Ishikawa (cell line): ENCODE measurements at regions not wholly inside any gene's neighbourhood (a gene's known extent, or its start where the extent isn't known, plus 50 kb on each side); places are given as distances from the start of the nearest gene placed in this dataset.

Source experiments
- CEBPB ChIP-seq: IDR thresholded peaks from 2 replicates; pipeline ENCODE4 v1.6.1; 2012
- CREB1 ChIP-seq: IDR thresholded peaks from 2 replicates; pipeline ENCODE4 v1.6.1; 2012; ENCODE audit warnings: low read depth
- EGR1 ChIP-seq: IDR thresholded peaks from 2 replicates; pipeline ENCODE4 v1.6.1; 2012
- EP300 ChIP-seq: IDR thresholded peaks from 2 replicates; pipeline ENCODE4 v1.6.1; 2012; ENCODE audit warnings: borderline replicate concordance
- FOXM1 ChIP-seq: IDR thresholded peaks from 2 replicates; pipeline ENCODE4 v1.6.1; 2012; ENCODE audit warnings: low read depth, borderline replicate concordance
- MAX ChIP-seq: IDR thresholded peaks from 2 replicates; pipeline ENCODE4 v1.6.1; 2012
- NFIC ChIP-seq: IDR thresholded peaks from 2 replicates; pipeline ENCODE4 v1.6.1; 2012
- RAD21 ChIP-seq: IDR thresholded peaks from 2 replicates; pipeline ENCODE4 v1.6.1; 2012; ENCODE audit warnings: low read depth
- TAF1 ChIP-seq: IDR thresholded peaks from 2 replicates; pipeline ENCODE4 v1.6.1; 2012; ENCODE audit warnings: low read depth, mild to moderate bottlenecking
- TCF12 ChIP-seq: IDR thresholded peaks from 2 replicates; pipeline ENCODE4 v1.6.1; 2012; ENCODE audit warnings: low read depth
- TEAD4 ChIP-seq: IDR thresholded peaks from 2 replicates; pipeline ENCODE4 v1.6.1; 2012
- USF1 ChIP-seq: IDR thresholded peaks from 2 replicates; pipeline ENCODE4 v1.6.1; 2012
- YY1 ChIP-seq: IDR thresholded peaks from 2 replicates; pipeline ENCODE4 v1.6.1; 2012; ENCODE audit warnings: low read depth
- ZBTB7A ChIP-seq: IDR thresholded peaks from 2 replicates; pipeline ENCODE4 v1.6.1; 2012; ENCODE audit warnings: low read depth
- TF ChIP-seq, protein P1 (sequence below): IDR thresholded peaks from 2 replicates; pipeline ENCODE4 v1.6.1; 2012; ENCODE audit warnings: low read depth, mild to moderate bottlenecking

DNA sequence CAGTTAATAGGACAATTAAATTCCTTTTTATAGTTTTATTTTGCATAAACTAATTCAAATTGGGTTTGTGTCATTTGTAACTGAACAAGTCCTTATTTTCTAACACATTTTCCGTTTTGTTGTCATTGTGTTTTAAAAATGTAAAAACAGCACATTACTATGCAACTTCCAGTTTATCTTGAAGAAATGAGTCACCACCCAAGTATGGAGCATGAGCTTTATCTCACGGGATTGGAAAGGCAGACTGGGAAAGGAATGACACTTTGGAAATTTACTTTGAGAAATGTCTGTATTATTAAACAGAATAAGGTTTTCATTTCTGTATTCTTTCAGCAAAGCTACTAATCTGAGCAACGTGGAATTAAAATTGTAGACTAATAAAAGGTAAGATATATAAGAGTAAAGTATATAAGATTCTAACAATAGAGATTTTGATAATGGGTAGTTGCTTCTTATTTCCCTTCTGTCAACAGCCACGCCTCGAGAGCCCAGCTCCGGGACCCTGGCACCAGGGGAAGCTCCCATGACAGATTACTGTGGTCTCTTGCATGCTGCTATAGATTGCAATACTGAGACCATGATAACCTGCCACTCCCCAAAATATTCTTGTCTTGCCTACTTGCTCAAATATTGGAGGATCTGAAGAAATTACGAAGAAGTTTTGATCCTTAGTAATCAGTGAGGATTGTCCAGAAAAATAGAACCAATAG is 433.1 kb downstream of the CHSY3 start:
- no peak for TF ChIP-seq FOXM1
- TF ChIP-seq CEBPB, result no peak
- TF ChIP-seq TEAD4, result no peak
- no peak for TF ChIP-seq ZBTB7A
- TF ChIP-seq, protein P1, sequence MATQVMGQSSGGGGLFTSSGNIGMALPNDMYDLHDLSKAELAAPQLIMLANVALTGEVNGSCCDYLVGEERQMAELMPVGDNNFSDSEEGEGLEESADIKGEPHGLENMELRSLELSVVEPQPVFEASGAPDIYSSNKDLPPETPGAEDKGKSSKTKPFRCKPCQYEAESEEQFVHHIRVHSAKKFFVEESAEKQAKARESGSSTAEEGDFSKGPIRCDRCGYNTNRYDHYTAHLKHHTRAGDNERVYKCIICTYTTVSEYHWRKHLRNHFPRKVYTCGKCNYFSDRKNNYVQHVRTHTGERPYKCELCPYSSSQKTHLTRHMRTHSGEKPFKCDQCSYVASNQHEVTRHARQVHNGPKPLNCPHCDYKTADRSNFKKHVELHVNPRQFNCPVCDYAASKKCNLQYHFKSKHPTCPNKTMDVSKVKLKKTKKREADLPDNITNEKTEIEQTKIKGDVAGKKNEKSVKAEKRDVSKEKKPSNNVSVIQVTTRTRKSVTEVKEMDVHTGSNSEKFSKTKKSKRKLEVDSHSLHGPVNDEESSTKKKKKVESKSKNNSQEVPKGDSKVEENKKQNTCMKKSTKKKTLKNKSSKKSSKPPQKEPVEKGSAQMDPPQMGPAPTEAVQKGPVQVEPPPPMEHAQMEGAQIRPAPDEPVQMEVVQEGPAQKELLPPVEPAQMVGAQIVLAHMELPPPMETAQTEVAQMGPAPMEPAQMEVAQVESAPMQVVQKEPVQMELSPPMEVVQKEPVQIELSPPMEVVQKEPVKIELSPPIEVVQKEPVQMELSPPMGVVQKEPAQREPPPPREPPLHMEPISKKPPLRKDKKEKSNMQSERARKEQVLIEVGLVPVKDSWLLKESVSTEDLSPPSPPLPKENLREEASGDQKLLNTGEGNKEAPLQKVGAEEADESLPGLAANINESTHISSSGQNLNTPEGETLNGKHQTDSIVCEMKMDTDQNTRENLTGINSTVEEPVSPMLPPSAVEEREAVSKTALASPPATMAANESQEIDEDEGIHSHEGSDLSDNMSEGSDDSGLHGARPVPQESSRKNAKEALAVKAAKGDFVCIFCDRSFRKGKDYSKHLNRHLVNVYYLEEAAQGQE, result no peak
- TF ChIP-seq TCF12, result no peak
- TF ChIP-seq USF1, result no peak
- no peak for TF ChIP-seq TAF1
- no peak for TF ChIP-seq MAX
- TF ChIP-seq YY1, result no peak
- TF ChIP-seq EP300, result no peak
- no peak for TF ChIP-seq RAD21
- TF ChIP-seq EGR1, result no peak

GRCh38 chr5:130335117-130335516 is 430.9 kb downstream of the CHSY3 start:
- no peak for TF ChIP-seq RAD21
- TF ChIP-seq ZBTB7A, result no peak
- no peak for TF ChIP-seq EP300
- no peak for TF ChIP-seq MAX
- no peak for TF ChIP-seq EGR1
- no peak for TF ChIP-seq YY1
- no peak for TF ChIP-seq NFIC
- TF ChIP-seq, protein P1, result no peak
- no peak for TF ChIP-seq CEBPB
- TF ChIP-seq CREB1, result no peak
- no peak for TF ChIP-seq FOXM1
- no peak for TF ChIP-seq TCF12
- no peak for TF ChIP-seq TEAD4
- TF ChIP-seq USF1, result no peak
- no peak for TF ChIP-seq TAF1

GRCh38 chr5:130333089-130333488 is 428.8 kb downstream of the CHSY3 start:
- TF ChIP-seq CREB1, result no peak
- no peak for TF ChIP-seq TAF1
- no peak for TF ChIP-seq NFIC
- TF ChIP-seq, protein P1, result no peak
- TF ChIP-seq MAX, result no peak
- TF ChIP-seq USF1, result no peak
- no peak for TF ChIP-seq YY1
- TF ChIP-seq FOXM1, result no peak
- no peak for TF ChIP-seq TEAD4
- no peak for TF ChIP-seq RAD21
- no peak for TF ChIP-seq EGR1
- TF ChIP-seq TCF12, result no peak
- TF ChIP-seq ZBTB7A, result no peak

- no peak for TF ChIP-seq EGR1
- no peak for TF ChIP-seq TEAD4
- no peak for TF ChIP-seq ZBTB7A
- TF ChIP-seq EP300, result no peak
- no peak for TF ChIP-seq CEBPB
- TF ChIP-seq RAD21, result no peak
- TF ChIP-seq TAF1, result no peak
- TF ChIP-seq, protein P1, result no peak
- no peak for TF ChIP-seq NFIC
- no peak for TF ChIP-seq USF1
- no peak for TF ChIP-seq MAX
- no peak for TF ChIP-seq FOXM1
- no peak for TF ChIP-seq YY1
- TF ChIP-seq CREB1, result no peak
- TF ChIP-seq TCF12, result no peak
These were observed 427.1 kb downstream of the CHSY3 start for GRCh38 chr5:130331332-130331731.
